GM12892 (cell line): ENCODE measurements at regions not wholly inside any gene's neighbourhood (a gene's known extent, or its start where the extent isn't known, plus 50 kb on each side); places are given as distances from the start of the nearest gene placed in this dataset.

Experiments used
- DNase-seq: peaks from one replicate; pipeline ENCODE4 v3.0.0; 2011; ENCODE audit not compliant: insufficient read length
- FAIRE-seq: peaks from 2 replicates; lab custom pipeline; 2011; peaks lifted over from hg19 to GRCh38; lab: Jason Lieb, UNC
- POLR2A ChIP-seq: IDR thresholded peaks from 2 replicates; pipeline ENCODE4 v1.6.1; 2011; ENCODE audit warnings: low read depth, low read length, control low read depth
- POLR2AphosphoS5 ChIP-seq: IDR thresholded peaks from 2 replicates; pipeline ENCODE4 v1.6.1; 2011; ENCODE audit warnings: low read depth, low read length, control low read depth
- TAF1 ChIP-seq: IDR thresholded peaks from 2 replicates; pipeline ENCODE4 v1.6.1; 2011; ENCODE audit warnings: low read depth, mild to moderate bottlenecking, control low read depth, low read length, borderline replicate concordance

DNA sequence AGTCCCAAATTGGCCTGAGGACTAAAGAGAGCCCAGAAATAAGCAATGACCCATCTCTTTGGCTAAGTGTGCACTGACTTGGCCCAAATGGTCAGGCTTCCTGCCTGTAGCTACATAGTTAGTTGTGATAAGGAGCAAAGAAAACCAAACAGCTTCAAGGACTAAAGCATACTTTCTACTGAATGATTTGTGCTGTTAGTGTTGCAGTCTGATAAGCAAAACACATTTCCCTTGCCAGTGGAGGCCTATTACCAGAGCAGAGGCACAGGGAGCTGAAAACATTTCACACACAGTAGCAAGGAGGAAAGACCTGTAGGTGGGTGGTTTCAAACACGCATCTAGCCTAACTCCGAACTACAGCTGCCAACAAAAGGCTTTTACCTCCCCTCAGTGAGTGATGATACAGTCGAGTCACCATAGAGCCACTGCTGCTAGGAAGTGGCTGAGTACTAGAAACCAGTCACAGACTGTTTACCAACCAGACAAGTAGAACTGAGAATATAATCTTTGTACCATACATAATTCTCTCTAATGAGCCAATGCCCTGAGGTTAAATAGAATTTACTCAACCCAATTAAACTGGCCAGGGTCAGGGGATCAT, 222.3 kb upstream of the THBS1 start:
- no peak for FAIRE-seq
- no peak for DNase-seq
- TF ChIP-seq POLR2A (no peak), POLR2AphosphoS5 (no peak), TAF1 (no peak)

DNA sequence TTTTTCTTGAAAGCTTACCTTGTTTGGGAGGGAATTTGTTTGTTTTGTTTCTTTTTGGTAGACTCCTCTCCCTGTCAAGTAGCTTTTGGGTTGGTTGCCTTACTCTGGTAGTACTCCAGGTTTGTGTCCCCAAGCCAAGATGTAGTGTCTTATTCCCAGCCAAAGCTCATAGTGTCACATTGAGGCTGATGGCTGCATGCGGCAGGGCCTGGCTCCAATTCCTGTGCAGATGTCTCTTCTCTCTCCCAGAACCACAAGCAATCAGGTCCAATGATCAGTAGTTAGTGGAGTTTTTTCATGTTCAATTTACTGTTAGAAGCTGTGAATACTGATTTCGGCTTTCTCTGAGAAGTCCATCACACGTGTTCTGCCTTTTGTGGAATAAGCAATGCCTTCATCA, 221.1 kb upstream of the THBS1 start:
- FAIRE-seq (no peak), DNase-seq (no peak)

DNA sequence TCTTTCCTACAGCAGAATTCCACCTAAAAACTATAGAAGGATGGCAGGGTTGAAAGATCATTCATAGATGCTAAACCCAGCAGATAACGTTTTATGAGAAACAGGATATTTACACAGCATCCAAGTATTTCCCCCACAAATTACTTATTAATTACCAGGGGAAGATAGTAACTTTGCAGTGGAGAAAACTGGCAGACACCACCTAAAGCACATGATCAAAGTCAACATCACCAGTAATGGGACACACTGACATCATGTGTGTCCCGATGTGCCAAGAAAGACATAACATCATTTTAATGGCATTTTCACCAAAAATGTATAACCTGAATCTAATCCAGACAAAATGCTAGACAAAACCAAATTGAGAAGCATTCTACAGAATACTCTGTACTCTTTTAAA, 220.4 kb upstream of the THBS1 start:
- DNase-seq: no peak

More for the DNA sequence above, 221.1 kb upstream of the THBS1 start:
- no peak for TF ChIP-seq TAF1
- no peak for TF ChIP-seq POLR2AphosphoS5
- TF ChIP-seq POLR2A: no peak

DNA sequence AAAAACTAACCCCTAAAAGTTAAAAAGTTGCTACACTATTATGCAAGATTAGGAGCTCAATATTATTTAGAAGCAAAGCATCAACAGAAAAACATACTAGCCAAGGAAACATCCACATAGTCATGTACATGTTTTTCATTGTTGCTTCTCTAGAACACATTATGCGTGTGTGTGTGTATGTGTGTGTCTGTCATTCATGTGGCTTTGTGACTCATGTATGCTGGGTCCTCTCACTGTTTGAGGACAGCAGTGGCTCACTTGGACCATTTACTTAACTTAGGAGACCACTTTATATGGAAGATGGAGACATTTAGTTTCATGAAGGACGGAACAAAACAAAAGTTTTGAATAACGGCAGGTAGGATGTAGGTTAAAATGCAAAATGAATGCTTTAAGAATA, 219.4 kb upstream of the THBS1 start:
- DNase-seq: no peak
- FAIRE-seq: no peak

More for the DNA sequence above, 220.4 kb upstream of the THBS1 start:
- no peak for FAIRE-seq
- TF ChIP-seq POLR2A (no peak), TAF1 (no peak), POLR2AphosphoS5 (no peak)

DNA sequence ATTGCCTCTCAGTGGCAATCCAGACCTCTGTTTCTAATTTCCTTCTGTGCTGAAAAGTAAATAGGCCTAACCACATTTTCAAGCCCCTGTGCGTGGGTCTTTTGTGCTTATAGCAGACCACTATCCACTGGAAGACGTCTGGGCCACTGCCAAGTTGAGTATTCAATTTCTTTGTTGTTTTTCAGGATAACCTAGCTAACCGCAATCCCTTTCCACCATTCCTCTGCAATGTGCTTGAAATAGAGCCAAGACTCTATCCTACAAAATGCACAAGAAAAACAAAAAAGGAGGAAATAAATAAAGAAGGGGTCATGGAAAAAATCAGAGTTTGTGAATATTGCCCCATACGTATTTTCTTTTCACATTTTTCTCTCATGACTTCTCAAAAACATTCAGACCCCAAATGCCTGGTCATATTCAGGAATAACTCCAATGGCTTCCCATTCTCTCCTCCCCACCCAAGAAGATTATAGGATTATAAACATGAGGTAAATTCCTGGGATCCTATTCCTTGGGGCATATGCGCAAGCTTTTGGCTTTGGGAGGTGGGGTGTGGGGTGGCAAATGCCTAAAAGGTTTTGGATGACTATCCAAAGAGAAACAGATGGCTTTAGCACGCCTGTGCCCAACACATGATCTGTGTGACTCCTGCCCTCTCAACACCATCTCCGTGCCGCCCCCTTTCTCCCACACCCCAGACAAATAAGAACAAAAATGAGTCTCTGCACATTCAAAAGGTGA, 217.9 kb upstream of the THBS1 start:
- DNase-seq (no peak), FAIRE-seq (no peak)

More for the DNA sequence above, 219.4 kb upstream of the THBS1 start:
- TF ChIP-seq POLR2AphosphoS5: no peak
- TF ChIP-seq POLR2A: no peak
- TF ChIP-seq TAF1: no peak

DNA sequence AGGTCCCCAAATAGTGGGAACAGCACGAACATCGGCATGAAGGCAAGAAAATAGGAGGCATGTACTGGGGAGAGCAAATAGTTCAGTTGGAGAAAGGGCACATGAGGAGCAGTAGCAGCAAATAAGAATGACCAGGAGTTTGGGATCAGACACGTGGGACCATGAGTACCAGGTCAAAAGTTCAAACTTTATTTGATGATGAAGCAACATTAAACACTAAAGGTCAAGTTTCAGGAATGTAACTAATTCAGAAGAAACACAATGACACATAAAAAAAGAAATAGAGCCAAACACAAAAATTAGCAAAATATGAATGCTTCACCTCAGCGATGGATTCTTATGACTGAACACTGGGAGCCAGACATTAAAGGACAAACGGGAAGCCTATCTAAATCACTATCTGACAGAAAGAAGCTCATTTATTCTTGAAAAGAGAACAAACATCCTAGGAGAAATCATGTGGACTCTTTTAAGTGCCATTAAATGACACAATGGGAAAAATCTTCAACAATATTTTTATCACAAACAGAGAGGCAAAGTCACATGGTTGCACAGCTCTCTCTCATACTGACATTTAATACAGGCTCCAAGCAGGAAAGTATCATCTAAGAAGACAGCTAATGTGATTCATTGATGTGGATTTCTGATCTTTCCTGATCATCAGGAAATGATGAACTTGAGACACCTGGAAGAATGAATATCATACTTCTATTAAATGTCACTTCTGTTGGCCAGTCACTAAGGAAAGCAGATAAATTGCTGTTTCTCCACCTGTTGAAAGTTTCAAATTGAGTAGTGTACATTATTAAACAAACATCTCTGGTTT, 216.9 kb upstream of the THBS1 start:
- no peak for DNase-seq
- FAIRE-seq: no peak
- TF ChIP-seq POLR2A: no peak
- no peak for TF ChIP-seq TAF1
- TF ChIP-seq POLR2AphosphoS5: no peak

More for the DNA sequence above, 217.9 kb upstream of the THBS1 start:
- TF ChIP-seq TAF1 (no peak), POLR2A (no peak), POLR2AphosphoS5 (no peak)

DNA sequence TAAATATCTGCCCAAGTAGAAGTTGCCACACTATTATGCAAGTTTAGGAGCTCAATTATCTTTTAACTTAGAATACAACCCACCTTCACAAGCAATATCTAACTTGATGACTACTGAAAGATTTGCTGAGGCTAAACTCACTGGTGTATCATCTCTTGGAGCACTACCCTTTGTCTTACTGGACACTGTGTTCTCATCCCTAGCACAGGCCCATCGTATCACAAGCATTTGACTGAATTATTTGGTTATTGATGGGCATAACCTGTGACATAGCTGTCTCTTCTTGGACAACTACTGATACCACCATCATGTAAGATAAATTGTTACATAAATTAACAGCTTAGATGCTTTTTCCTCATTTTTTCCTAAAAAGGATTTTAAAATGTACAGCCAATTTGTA, 216.2 kb upstream of the THBS1 start:
- DNase-seq: no peak
- FAIRE-seq: no peak
- TF ChIP-seq POLR2AphosphoS5 (no peak), POLR2A (no peak), TAF1 (no peak)

DNA sequence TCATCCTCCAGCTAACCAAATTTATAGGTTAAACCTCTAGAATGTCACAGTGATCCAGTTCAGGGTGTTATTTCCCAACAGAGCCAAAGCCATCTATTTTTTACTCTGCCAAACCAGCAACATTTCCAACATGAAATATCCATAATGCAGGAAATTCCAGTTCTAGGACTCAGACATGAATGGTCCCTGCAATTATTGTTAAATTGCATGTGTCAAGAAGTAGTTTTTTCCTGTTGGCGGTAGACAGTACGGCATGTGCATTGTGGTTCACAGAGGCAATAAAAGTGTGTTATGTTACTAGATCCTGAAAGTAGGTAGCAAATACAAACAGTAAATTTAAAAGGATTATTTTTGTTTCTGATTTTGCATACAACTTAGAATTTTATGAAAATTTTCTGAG, 215.7 kb upstream of the THBS1 start:
- FAIRE-seq (no peak), DNase-seq (no peak)
- no peak for TF ChIP-seq TAF1
- no peak for TF ChIP-seq POLR2A
- TF ChIP-seq POLR2AphosphoS5: no peak

DNA sequence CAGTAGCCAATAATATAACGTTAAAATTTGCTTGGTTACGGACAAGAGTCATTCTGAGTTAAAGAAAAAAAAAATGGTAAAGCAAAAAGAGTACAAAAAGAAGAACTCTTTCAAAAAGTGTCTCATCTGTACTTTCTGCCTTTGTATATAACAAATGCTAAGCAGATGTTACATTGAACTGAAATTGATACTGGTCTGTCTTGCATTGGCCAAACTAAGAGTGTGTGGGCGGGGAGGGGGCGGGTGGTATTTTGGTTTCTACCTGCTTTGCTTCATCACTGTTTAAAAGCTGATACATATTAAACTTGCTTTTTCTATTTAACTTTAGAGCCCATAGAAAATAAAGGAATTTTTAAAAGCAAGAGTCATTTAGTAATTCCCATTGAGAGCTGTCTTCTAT, 215.0 kb upstream of the THBS1 start:
- FAIRE-seq (no peak), DNase-seq (no peak)
- no peak for TF ChIP-seq TAF1
- TF ChIP-seq POLR2A: no peak
- TF ChIP-seq POLR2AphosphoS5: no peak

DNA sequence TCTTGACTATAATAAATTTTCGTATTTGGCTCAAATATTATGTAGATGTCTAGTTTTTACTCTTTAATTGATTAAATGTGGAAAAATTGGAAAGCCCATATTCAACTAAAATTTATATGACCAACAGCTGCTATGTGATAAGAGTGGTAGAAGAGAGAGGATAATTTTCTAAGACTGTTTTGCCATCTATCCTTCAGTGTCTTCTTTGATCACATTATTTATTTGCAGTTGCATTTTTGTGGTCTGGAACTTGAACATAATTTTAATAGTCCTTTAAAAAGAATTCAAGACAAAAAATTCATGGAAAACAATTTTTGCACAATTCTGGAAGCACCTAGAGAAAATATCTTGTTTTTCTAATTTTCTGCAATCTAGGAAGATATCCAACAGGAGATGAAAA, 213.3 kb upstream of the THBS1 start:
- FAIRE-seq: no peak
- TF ChIP-seq TAF1 (no peak), POLR2A (no peak), POLR2AphosphoS5 (no peak)
- no peak for DNase-seq

DNA sequence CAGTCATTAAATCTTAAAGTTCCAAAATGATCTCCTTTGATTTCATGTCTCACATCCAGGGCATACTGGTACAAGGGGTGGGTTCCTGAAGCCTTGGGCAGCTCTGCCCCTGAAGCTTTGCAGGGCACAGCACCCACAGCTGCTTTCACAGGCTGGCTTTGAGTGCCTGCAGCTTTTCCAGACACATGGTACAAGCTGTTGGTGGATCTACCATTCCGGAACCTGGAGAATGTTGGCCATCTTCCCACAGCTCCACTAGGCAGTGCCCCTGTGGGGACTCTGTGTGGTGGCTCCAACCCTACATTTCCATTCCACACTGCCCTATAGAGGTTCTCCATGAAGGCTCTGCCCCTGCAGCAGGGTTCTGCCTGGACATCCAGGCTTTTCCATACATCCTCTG, 211.1 kb upstream of the THBS1 start:
- DNase-seq: no peak
- no peak for TF ChIP-seq TAF1
- TF ChIP-seq POLR2A: no peak
- TF ChIP-seq POLR2AphosphoS5: no peak
- no peak for FAIRE-seq
